BJ (cell line): ENCODE measurements at regions not wholly inside any gene's neighbourhood (a gene's known extent, or its start where the extent isn't known, plus 50 kb on each side); places are given as distances from the start of the nearest gene placed in this dataset.

Source experiments
- CTCF ChIA-PET: fragments of 350-600 bp; formaldehyde crosslinking; extraction: SDS; loops from one replicate; lab custom pipeline; 2021; ENCODE audit warnings: antibody characterized with exemption, inconsistent platforms; lab: Yijun Ruan, JAX
- POLR2A ChIA-PET: fragments of 300-600 bp; sonication (Branson Sonifier 250); formaldehyde crosslinking; extraction: SDS; loops from one replicate; lab custom pipeline; 2021; ENCODE audit warnings: antibody characterized with exemption; lab: Charles Lee
- DNase-seq: peaks from one replicate; pipeline ENCODE4 v3.0.0-alpha.2; 2011; ENCODE audit warnings: low read depth
- H3K27me3 ChIP-seq: 2 replicates; pipeline ENCODE4 v1.6.0; 2011; ENCODE audit warnings: low read length; ENCODE audit not compliant: control insufficient read depth, insufficient read depth
- H3K36me3 ChIP-seq: 2 replicates; pipeline ENCODE4 v1.5.1; 2011; ENCODE audit warnings: low read length; ENCODE audit not compliant: control insufficient read depth, insufficient read depth
- H3K4me3 ChIP-seq: 2 replicates; pipeline ENCODE4 v1.5.1; 2011; ENCODE audit warnings: low read depth, mild to moderate bottlenecking, control low read depth, low read length
- TF ChIP-seq, protein P1 (sequence below): IDR thresholded peaks from 2 replicates; pipeline ENCODE4 v1.5.1; 2011; ENCODE audit warnings: low read depth, mild to moderate bottlenecking, control low read depth, inconsistent platforms, low read length, moderate library complexity; ENCODE audit not compliant: insufficient read depth

DNA sequence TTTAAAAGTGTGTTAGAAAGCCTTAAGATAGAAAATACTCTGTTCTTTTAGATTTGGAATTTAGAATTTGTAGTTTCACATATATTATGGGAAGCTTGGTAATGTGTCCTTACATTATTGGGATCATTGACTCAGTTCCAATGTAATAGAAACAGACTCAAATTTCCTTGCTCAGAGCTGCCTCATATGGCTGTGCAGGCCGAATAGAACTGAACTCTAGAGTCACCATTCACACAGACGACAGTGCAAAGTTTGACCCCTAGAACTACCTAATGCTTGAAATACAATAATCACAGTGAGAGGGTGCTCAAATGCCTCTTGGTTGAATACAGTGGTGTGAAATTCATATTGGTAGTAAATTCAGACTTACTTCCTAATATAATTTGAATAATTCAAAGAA is 482.7 kb upstream of the CITED2 start:
- DNase-seq, result no peak
- H3K27me3 ChIP-seq, result no peaks in the 10 kb centered on the region
- no peak overlapping the region for H3K4me3 ChIP-seq
- POLR2A ChIA-PET, result no interaction called here
- TF ChIP-seq, protein P1, sequence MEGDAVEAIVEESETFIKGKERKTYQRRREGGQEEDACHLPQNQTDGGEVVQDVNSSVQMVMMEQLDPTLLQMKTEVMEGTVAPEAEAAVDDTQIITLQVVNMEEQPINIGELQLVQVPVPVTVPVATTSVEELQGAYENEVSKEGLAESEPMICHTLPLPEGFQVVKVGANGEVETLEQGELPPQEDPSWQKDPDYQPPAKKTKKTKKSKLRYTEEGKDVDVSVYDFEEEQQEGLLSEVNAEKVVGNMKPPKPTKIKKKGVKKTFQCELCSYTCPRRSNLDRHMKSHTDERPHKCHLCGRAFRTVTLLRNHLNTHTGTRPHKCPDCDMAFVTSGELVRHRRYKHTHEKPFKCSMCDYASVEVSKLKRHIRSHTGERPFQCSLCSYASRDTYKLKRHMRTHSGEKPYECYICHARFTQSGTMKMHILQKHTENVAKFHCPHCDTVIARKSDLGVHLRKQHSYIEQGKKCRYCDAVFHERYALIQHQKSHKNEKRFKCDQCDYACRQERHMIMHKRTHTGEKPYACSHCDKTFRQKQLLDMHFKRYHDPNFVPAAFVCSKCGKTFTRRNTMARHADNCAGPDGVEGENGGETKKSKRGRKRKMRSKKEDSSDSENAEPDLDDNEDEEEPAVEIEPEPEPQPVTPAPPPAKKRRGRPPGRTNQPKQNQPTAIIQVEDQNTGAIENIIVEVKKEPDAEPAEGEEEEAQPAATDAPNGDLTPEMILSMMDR, result no peak
- no peaks in the 10 kb centered on the region for H3K36me3 ChIP-seq
- CTCF ChIA-PET, result interaction anchor here (2.3 kb wide), 1 partner anchor 124 kb away, joined by 4 read pairs; no protein-coding TSS in a partner anchor

- DNase-seq, result no peak
- Histone ChIP-seq H3K4me3 (no peak overlapping the region), H3K36me3 (no peaks in the 10 kb centered on the region), H3K27me3 (no peaks in the 10 kb centered on the region)
- TF ChIP-seq, protein P1, result no peak
- ChIA-PET CTCF (interaction anchor here (2.3 kb wide), 1 partner anchor 124 kb away, joined by 4 read pairs; no protein-coding TSS in a partner anchor), POLR2A (no interaction called here)
Measured at GRCh38 chr6:139856562-139856961, 482.1 kb upstream of the CITED2 start.

DNA sequence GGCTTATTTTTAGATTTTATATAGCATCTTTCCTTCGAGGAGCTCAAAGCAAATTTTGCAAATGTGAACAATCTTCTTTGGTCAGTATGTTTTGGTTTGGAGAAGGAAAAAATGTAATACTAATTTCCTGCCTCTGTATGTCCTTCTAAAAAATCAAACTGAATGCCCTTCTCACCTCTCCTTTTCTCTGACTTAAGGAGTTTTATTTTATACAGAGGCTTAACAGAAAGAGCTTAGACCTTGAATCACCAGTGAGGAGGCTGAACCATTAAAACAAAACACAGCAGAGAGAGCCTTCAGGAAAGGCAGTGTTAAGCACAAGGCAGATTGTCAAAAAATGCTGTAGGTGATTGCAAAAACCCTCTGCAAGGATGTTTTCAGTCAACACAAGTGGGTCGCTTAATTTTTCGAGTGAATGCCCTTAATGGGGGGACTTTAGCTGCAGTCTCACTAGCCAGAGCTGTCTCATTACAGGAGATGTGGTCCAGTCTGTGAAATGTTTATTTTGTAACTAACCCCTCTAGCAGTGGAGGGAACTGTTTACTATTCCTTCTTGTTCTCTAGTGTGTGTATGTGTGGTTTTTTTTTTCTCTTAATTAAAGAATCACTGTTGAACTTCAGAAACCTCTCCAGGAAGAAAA is 481.3 kb upstream of the CITED2 start:
- ChIA-PET CTCF (interaction anchor here (1.4 to 2.3 kb wide), 2 partner anchors 125 to 486 kb away, joined by 4 to 6 read pairs; no protein-coding TSS in a partner anchor), POLR2A (interaction anchor here (0.5 to 2.1 kb wide), 15 partner anchors 16 to 486 kb away, joined by 3 to 19 read pairs (median 5); partner anchors contain the start of gene CITED2)
- Histone ChIP-seq H3K36me3 (no peaks in the 10 kb centered on the region), H3K27me3 (no peaks in the 10 kb centered on the region), H3K4me3 (no peak overlapping the region)
- TF ChIP-seq, protein P1, result no peak
- DNase-seq, result peak; percentile 52

- TF ChIP-seq, protein P1, result no peak
- Histone ChIP-seq H3K36me3 (no peaks in the 10 kb centered on the region), H3K4me3 (no peak overlapping the region), H3K27me3 (no peaks in the 10 kb centered on the region)
- ChIA-PET CTCF (interaction anchor here (0.6 to 0.9 kb wide), 4 partner anchors 101 to 1080 kb away, joined by 3 to 6 read pairs (median 4); partner anchors contain the start of gene CCDC28A), POLR2A (interaction anchor here (0.6 to 2.4 kb wide), 7 partner anchors 14 to 528 kb away, joined by 3 to 16 read pairs (median 5); no protein-coding TSS in a partner anchor)
- peak; percentile 71 for DNase-seq
Measured at GRCh38 chr6:139853302-139853992, 479.0 kb upstream of the CITED2 start.
